Breast epithelium (tissue), 3 donors: ENCODE measurements at regions not wholly inside any gene's neighbourhood (a gene's known extent, or its start where the extent isn't known, plus 50 kb on each side); places are given as distances from the start of the nearest gene placed in this dataset.

Experiments
- CTCF ChIP-seq, 3 donors: fragments of 450-650 bp; IDR thresholded peaks; one replicate each; pipeline ENCODE4 v1.5.1; 2016 to 2017; ENCODE audit warnings: antibody characterized with exemption in 3 of 3, mild to moderate bottlenecking in 3 of 3, moderate library complexity in 3 of 3
- POLR2AphosphoS5 ChIP-seq, 3 donors: sonication (generic); formaldehyde crosslinking; IDR thresholded peaks; one replicate each; pipeline ENCODE4 v1.6.1; 2017; ENCODE audit warnings: antibody characterized with exemption in 3 of 3

DNA sequence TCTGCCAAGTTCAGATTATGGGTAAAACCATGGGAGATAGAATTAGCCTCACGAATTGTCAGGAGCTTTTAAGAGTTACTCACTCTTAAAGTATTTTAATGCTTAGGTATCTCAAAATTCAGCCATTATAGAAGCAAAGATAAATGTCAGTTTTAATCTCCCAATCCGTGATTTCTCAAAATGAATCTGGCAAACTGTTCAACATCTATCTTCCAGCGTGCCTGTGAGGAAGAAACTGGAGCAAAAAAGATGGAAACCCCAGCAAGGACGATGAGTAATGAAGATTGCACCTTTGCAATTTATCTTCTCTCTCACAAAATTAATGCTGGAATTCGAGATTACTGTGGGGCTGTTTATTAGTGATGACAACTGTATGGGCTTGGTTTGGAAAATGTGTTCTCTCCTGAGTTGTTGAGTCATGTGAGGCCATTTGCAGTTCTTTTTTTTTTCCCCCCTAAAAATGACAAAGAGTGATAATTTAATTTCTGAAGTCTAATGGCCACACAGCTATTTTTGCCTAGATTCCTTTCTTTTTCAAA is 70.5 kb downstream of the PYDC2 start:
- TF ChIP-seq CTCF (IDR thresholded peaks at IDR 0.05) (no peak), POLR2AphosphoS5 (IDR thresholded peaks at IDR 0.05) (no peak)
